HCT116 (cell line): ENCODE measurements at regions not wholly inside any gene's neighbourhood (a gene's known extent, or its start where the extent isn't known, plus 50 kb on each side); places are given as distances from the start of the nearest gene placed in this dataset.

Experiments
- ATAC-seq: fragments of 200-7000 bp; cut with Tn5 transposase; 2 replicates; pipeline ENCODE4 v1.9.1; 2020; ENCODE audit warnings: mild to moderate bottlenecking, moderate library complexity
- BruUV-seq: library from RNA; stranded (reverse); fragments of 400-500 nt; replicated peaks from 2 replicates; lab custom pipeline; 2021; lab: Mats Ljungman, UMichigan
- CTCF ChIA-PET: fragments of 300-600 bp; sonication (Branson Sonifier 250); formaldehyde crosslinking; loops from one replicate; lab custom pipeline; 2021; ENCODE audit warnings: antibody characterized with exemption; lab: Charles Lee
- POLR2A ChIA-PET: fragments of 300-600, 350-600 bp; sonication (Branson Sonifier 250); formaldehyde crosslinking; loops from one replicate; lab custom pipeline; 2021; ENCODE audit warnings: antibody characterized with exemption; lab: Charles Lee
- RAD21 ChIA-PET, 2 experiments: fragments of 300-600 bp; sonication (Branson Sonifier 250); formaldehyde crosslinking; loops; one replicate each; lab custom pipeline; 2023; ENCODE audit warnings: low total read pairs in 2 of 2; ENCODE audit not compliant: uncharacterized antibody in 2 of 2, unreplicated experiment in 2 of 2, low non-redundant PET in 1 of 2; lab: Charles Lee
- DNase-seq: peaks from one replicate; pipeline ENCODE4 v3.0.0-alpha.2; 2010; ENCODE audit warnings: low read depth, low spot score
- H2AFZ ChIP-seq: fragments of 200-600 bp; shearing (Covaris generic), sonication (generic); 2 replicates; pipeline ENCODE4 v1.6.1; 2017; ENCODE audit warnings: low read depth, mixed run types, mixed read lengths, antibody characterized with exemption, low read length; ENCODE audit not compliant: poor library complexity, severe bottlenecking
- H3K27ac ChIP-seq: 2 replicates; pipeline ENCODE4 v1.5.1; 2012; ENCODE audit warnings: low read depth, low read length
- H3K27me3 ChIP-seq: fragments of 200-600 bp; sonication (generic); 2 replicates; pipeline ENCODE4 v1.6.1; 2016; ENCODE audit warnings: mixed run types, low read length, mixed read lengths; ENCODE audit not compliant: insufficient read depth
- H3K36me3 ChIP-seq, 2 experiments: fragments of 200-500 bp in 1 of 2; fragments of 200-600 bp in 1 of 2; sonication (Bioruptor generic) in 1 of 2; sonication (generic) in 1 of 2; 2 replicates each; pipeline versions ENCODE4 v1.5.1 to v1.6.1; 2014 to 2016; ENCODE audit warnings: low read length in 2 of 2, inconsistent platforms in 1 of 2, mixed read lengths in 1 of 2, mixed run types in 1 of 2; ENCODE audit not compliant: insufficient read depth in 2 of 2, control insufficient read depth in 1 of 2
- H3K4me1 ChIP-seq, 2 experiments: fragments of 200-600 bp in 1 of 2; sonication (generic) in 1 of 2; 2 replicates each; pipeline versions ENCODE4 v1.5.1 to v1.6.1; 2012 to 2017; ENCODE audit warnings: low read length in 2 of 2, inconsistent platforms in 1 of 2, mild to moderate bottlenecking in 1 of 2, mixed read lengths in 1 of 2, mixed run types in 1 of 2, moderate library complexity in 1 of 2; ENCODE audit not compliant: insufficient read depth in 2 of 2, control insufficient read depth in 1 of 2
- H3K4me2 ChIP-seq: fragments of 200-600 bp; sonication (generic); 2 replicates; pipeline ENCODE4 v1.6.1; 2017; ENCODE audit warnings: mixed run types, low read length, mixed read lengths
- H3K4me3 ChIP-seq, 2 experiments: fragments of 200-600 bp in 1 of 2; sonication (generic) in 1 of 2; replicated peaks in 1 of 2; 2 replicates each; pipeline ENCODE4 v1.5.1; 2011 to 2016; ENCODE audit warnings: low read length in 2 of 2, control low read depth in 1 of 2, low read depth in 1 of 2, mild to moderate bottlenecking in 1 of 2, mixed read lengths in 1 of 2, mixed run types in 1 of 2
- H3K79me2 ChIP-seq: fragments of 200-600 bp; sonication (generic); 2 replicates; pipeline ENCODE4 v1.6.1; 2017; ENCODE audit warnings: mild to moderate bottlenecking, mixed run types, low read length, moderate library complexity, mixed read lengths; ENCODE audit not compliant: insufficient read depth
- H3K9ac ChIP-seq: fragments of 200-600 bp; sonication (generic); 2 replicates; pipeline ENCODE4 v1.6.1; 2016; ENCODE audit warnings: low read length, mixed read lengths
- H3K9me2 ChIP-seq: fragments of 200-600 bp; sonication (generic), shearing (Covaris generic); 2 replicates; pipeline ENCODE4 v1.6.1; 2017; ENCODE audit warnings: mixed run types, mild to moderate bottlenecking, moderate library complexity; ENCODE audit not compliant: insufficient read depth
- H3K9me3 ChIP-seq, 2 experiments: fragments of 200-500 bp in 1 of 2; fragments of 200-600 bp in 1 of 2; sonication (Bioruptor generic) in 1 of 2; sonication (generic) in 1 of 2; 2 replicates each; pipeline ENCODE4 v1.6.1; 2014 to 2017; ENCODE audit warnings: low read length in 2 of 2, mixed read lengths in 2 of 2, inconsistent platforms in 1 of 2, low read depth in 1 of 2, mild to moderate bottlenecking in 1 of 2, mixed run types in 1 of 2, moderate library complexity in 1 of 2; ENCODE audit not compliant: control insufficient read depth in 1 of 2, insufficient read depth in 1 of 2
- H4K20me1 ChIP-seq: fragments of 200-600 bp; sonication (generic), shearing (Covaris generic); 2 replicates; pipeline ENCODE4 v1.6.1; 2017; ENCODE audit warnings: mixed run types, mild to moderate bottlenecking, moderate library complexity; ENCODE audit not compliant: insufficient read depth
- EGR1 ChIP-seq: IDR thresholded peaks from 2 replicates; pipeline ENCODE4 v1.6.1; 2012; ENCODE audit warnings: low read depth
- ELF1 ChIP-seq: IDR thresholded peaks from 2 replicates; pipeline ENCODE4 v1.6.1; 2012; ENCODE audit warnings: low read depth, borderline replicate concordance
- EZH2 ChIP-seq: fragments of 200-600 bp; sonication (generic); IDR thresholded peaks from 2 replicates; pipeline ENCODE4 v1.6.1; 2017; ENCODE audit warnings: antibody characterized with exemption, mixed run types
- MAX ChIP-seq: IDR thresholded peaks from 2 replicates; pipeline ENCODE4 v1.6.1; 2012
- SP1 ChIP-seq: IDR thresholded peaks from 2 replicates; pipeline ENCODE4 v1.6.1; 2012; ENCODE audit warnings: low read depth
- ZNF274 ChIP-seq: fragments of 200-500 bp; sonication (Bioruptor generic); IDR thresholded peaks from 2 replicates; pipeline ENCODE4 v1.6.1; 2014; ENCODE audit warnings: mild to moderate bottlenecking, low read depth, low read length, inconsistent platforms
- intact Hi-C: fragments of 100-400 bp; cut with micrococcal nuclease; formaldehyde crosslinking; loops from 2 replicates; pipeline ENCODE4 v1.10.0; 2022
- TF ChIP-seq, protein P1 (sequence below), 3 experiments: fragments of 200-600 bp in 1 of 3; sonication (generic) in 1 of 3; IDR thresholded peaks in 2 of 3; conservative IDR thresholded peaks in 1 of 3; 2 replicates each; pipeline ENCODE4 v1.5.1; 2012 to 2017; ENCODE audit warnings: low read depth in 2 of 3, low read length in 2 of 3, antibody characterized with exemption in 1 of 3, borderline replicate concordance in 1 of 3, control low read depth in 1 of 3, mild to moderate bottlenecking in 1 of 3, mixed read lengths in 1 of 3, mixed run types in 1 of 3, moderate library complexity in 1 of 3; ENCODE audit not compliant: insufficient read depth in 1 of 3

DNA sequence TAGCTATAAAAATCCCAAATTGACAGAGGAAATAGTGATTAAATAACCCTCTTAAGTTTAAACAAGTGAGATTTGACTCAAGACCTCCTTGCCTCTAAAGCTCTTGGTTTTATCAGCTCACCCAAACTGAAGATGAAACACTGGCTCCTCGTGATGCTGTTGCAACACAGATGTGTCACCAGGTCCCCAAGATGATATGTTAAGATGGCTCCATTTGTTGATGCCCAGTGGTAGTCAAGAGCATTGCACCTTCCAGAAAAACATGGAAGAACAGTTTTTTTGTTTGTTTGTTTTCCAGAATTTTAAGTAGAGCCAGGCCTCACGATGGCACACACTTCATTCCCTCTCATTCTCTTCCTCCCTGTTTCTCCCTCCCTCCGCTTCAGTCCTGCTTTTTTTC lies 399.8 kb downstream of the TXNL1 start (continued):
- TF ChIP-seq, protein P1, sequence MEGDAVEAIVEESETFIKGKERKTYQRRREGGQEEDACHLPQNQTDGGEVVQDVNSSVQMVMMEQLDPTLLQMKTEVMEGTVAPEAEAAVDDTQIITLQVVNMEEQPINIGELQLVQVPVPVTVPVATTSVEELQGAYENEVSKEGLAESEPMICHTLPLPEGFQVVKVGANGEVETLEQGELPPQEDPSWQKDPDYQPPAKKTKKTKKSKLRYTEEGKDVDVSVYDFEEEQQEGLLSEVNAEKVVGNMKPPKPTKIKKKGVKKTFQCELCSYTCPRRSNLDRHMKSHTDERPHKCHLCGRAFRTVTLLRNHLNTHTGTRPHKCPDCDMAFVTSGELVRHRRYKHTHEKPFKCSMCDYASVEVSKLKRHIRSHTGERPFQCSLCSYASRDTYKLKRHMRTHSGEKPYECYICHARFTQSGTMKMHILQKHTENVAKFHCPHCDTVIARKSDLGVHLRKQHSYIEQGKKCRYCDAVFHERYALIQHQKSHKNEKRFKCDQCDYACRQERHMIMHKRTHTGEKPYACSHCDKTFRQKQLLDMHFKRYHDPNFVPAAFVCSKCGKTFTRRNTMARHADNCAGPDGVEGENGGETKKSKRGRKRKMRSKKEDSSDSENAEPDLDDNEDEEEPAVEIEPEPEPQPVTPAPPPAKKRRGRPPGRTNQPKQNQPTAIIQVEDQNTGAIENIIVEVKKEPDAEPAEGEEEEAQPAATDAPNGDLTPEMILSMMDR (IDR thresholded peaks at IDR 0.05 in 2 of 3, conservative IDR thresholded peaks at IDR 0.05 in 1 of 3; ENCODE audit: borderline replicate concordance in 1 of 3, insufficient read depth in 1 of 3, low read depth in 2 of 3, low read length in 2 of 3): no peak
- no peak for TF ChIP-seq SP1

- intact Hi-C loops: no loop called here
- H3K27ac ChIP-seq: no peak overlapping the region
- H3K79me2 ChIP-seq: no peaks in the 10 kb centered on the region
- peaks cover 0 to 15% of the 10 kb centered on the region in 2 experiments; a peak in 2 of 4 replicates for H3K9me3 ChIP-seq
- H2AFZ ChIP-seq: no peak overlapping the region
- H3K27me3 ChIP-seq: no peaks in the 10 kb centered on the region
- ChIA-PET POLR2A (no interaction called here), RAD21 (no interaction called here), CTCF (no interaction called here)
- H3K4me3 ChIP-seq: no peak overlapping the region
- DNase-seq (no peak), ATAC-seq (no peak)
- H4K20me1 ChIP-seq: no peaks in the 10 kb centered on the region
- BruUV-seq: no TSS peak
- no peak overlapping the region for H3K9ac ChIP-seq
- H3K4me1 ChIP-seq: no peaks in the 10 kb centered on the region
- TF ChIP-seq ZNF274 (no peak), ELF1 (no peak), EZH2 (no peak), EGR1 (no peak), MAX (no peak)
- TF ChIP-seq, protein P1 (IDR thresholded peaks at IDR 0.05 in 2 of 3, conservative IDR thresholded peaks at IDR 0.05 in 1 of 3; ENCODE audit: borderline replicate concordance in 1 of 3, insufficient read depth in 1 of 3, low read depth in 2 of 3, low read length in 2 of 3): no peak
- no peaks in the 10 kb centered on the region for H3K36me3 ChIP-seq
- no peaks in the 10 kb centered on the region for H3K9me2 ChIP-seq
- H3K4me2 ChIP-seq: no peak overlapping the region
Observed at GRCh38 chr18:56235481-56236013, 402.8 kb downstream of the TXNL1 start.
